Endodermal cell (in vitro differentiated cells): ENCODE measurements at regions not wholly inside any gene's neighbourhood (a gene's known extent, or its start where the extent isn't known, plus 50 kb on each side); places are given as distances from the start of the nearest gene placed in this dataset.

ENCODE experiments used
- DNase-seq: peaks from one replicate; pipeline ENCODE4 v3.0.0-alpha.2; 2017
- H3K27ac ChIP-seq: 2 replicates; pipeline ENCODE4 v1.5.1; 2013; ENCODE audit warnings: mild to moderate bottlenecking, low read depth, low read length, moderate library complexity
- H3K27me3 ChIP-seq: 2 replicates; pipeline ENCODE4 v1.6.1; 2013; ENCODE audit warnings: mild to moderate bottlenecking, low read length, moderate library complexity; ENCODE audit not compliant: insufficient read depth, control insufficient read depth, poor library complexity, severe bottlenecking
- H3K36me3 ChIP-seq: 2 replicates; pipeline ENCODE4 v1.7.0; 2013; ENCODE audit warnings: mild to moderate bottlenecking, low read length, moderate library complexity; ENCODE audit not compliant: control insufficient read depth, insufficient read depth
- H3K4me1 ChIP-seq: one replicate; pipeline ENCODE4 v1.7.0; 2013; ENCODE audit warnings: low read length; ENCODE audit not compliant: control insufficient read depth, insufficient read depth
- H3K4me3 ChIP-seq: 2 replicates; pipeline ENCODE4 v1.5.1; 2013; ENCODE audit warnings: mild to moderate bottlenecking, low read length, moderate library complexity
- H3K9ac ChIP-seq: 2 replicates; pipeline ENCODE4 v1.6.1; 2013; ENCODE audit warnings: mild to moderate bottlenecking, low read length, moderate library complexity; ENCODE audit not compliant: poor library complexity, severe bottlenecking; ENCODE audit errors: extremely low read depth
- H3K9me3 ChIP-seq: 2 replicates; pipeline ENCODE4 v1.6.1; 2013; ENCODE audit warnings: mild to moderate bottlenecking, low read length, moderate library complexity; ENCODE audit not compliant: control insufficient read depth
- H3K27ac Mint-ChIP-seq: 2 replicates; pipeline ENCODE4 v1.8.0; 2020; ENCODE audit warnings: mixed read lengths
- H3K27me3 Mint-ChIP-seq: 2 replicates; pipeline ENCODE4 v1.8.0; 2021; ENCODE audit warnings: mild to moderate bottlenecking, mixed read lengths; ENCODE audit not compliant: insufficient read depth
- H3K36me3 Mint-ChIP-seq: 2 replicates; pipeline ENCODE4 v1.8.0; 2020; ENCODE audit warnings: low read depth, mixed read lengths
- H3K4me1 Mint-ChIP-seq: 2 replicates; pipeline ENCODE4 v1.8.0; 2020; ENCODE audit warnings: mixed read lengths
- H3K4me3 Mint-ChIP-seq: 2 replicates; pipeline ENCODE4 v1.8.0; 2020; ENCODE audit warnings: mild to moderate bottlenecking, moderate library complexity, mixed read lengths
- H3K9me3 Mint-ChIP-seq: 2 replicates; pipeline ENCODE4 v1.8.0; 2020; ENCODE audit warnings: mild to moderate bottlenecking, mixed read lengths
- WGBS, 2 experiments: methylation state at CpG; one replicate each; pipeline versions ENCODE4 v1.1.5 to v1.1.7; 2013; ENCODE audit warnings: missing lambda C conversion rate in 2 of 2, mixed read lengths in 1 of 2; ENCODE audit not compliant: insufficient coverage in 1 of 2, insufficient read length in 1 of 2; 5-methylcytosine and 5-hydroxymethylcytosine counted together
- TF ChIP-seq, protein P1 (sequence below): fragments of 200-600 bp; sonication (generic); conservative IDR thresholded peaks from 2 replicates; pipeline ENCODE4 v1.5.0; 2021; ENCODE audit warnings: antibody characterized with exemption, mild to moderate bottlenecking

DNA sequence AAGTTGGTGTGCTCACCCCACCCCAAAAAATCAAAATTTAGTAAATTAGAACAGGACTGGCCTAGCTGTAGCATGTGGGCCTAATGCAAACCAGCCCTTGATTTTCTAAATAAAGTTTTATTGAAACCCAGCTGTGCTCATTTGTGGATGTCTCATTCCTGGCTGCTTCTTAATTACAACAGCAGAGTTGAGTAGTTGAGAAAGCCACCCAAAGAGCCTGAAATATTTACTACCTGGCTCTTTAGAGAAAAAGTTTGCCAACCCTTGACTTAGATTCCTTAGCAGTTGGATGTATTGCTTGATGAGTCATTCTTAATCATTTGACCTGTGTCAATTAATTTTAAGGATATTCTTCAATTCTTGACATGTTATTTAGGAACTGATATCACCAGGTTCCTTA, 168.3 kb upstream of the PUDP start:
- Histone ChIP-seq H3K27ac (no peak overlapping the region), H3K9me3 (no peaks in the 10 kb centered on the region), H3K4me3 (no peak overlapping the region), H3K36me3 (no peaks in the 10 kb centered on the region), H3K27me3 (no peaks in the 10 kb centered on the region), H3K9ac (no peak overlapping the region), H3K4me1 (no peaks in the 10 kb centered on the region)
- Mint-ChIP-seq H3K27me3 (peaks cover 2% of the 10 kb centered on the region), H3K36me3 (no peaks in the 10 kb centered on the region), H3K4me3 (no peak overlapping the region), H3K4me1 (no peaks in the 10 kb centered on the region), H3K9me3 (peaks cover 6% of the 10 kb centered on the region), H3K27ac (no peak overlapping the region)
- TF ChIP-seq, protein P1, sequence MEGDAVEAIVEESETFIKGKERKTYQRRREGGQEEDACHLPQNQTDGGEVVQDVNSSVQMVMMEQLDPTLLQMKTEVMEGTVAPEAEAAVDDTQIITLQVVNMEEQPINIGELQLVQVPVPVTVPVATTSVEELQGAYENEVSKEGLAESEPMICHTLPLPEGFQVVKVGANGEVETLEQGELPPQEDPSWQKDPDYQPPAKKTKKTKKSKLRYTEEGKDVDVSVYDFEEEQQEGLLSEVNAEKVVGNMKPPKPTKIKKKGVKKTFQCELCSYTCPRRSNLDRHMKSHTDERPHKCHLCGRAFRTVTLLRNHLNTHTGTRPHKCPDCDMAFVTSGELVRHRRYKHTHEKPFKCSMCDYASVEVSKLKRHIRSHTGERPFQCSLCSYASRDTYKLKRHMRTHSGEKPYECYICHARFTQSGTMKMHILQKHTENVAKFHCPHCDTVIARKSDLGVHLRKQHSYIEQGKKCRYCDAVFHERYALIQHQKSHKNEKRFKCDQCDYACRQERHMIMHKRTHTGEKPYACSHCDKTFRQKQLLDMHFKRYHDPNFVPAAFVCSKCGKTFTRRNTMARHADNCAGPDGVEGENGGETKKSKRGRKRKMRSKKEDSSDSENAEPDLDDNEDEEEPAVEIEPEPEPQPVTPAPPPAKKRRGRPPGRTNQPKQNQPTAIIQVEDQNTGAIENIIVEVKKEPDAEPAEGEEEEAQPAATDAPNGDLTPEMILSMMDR: no peak
- no peak for DNase-seq

DNA sequence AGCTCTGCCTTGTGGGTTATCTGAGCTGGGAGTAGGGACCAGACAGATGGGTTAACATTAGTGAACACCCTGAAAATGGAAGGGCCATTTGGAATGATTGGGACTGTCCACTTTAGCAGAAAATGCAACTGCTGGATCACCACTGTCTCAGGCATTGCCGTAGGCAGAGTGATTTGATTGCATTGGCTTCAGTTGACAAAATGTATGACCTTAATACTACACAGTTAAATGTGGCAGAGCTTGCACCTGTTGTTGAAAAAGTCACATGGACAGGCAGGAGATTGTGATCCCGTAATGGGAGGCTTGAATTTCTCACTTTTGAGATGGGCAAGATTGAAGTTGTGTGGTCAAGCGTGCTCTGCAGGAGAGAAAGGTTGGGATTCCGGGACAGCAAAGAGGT, 166.5 kb upstream of the PUDP start:
- Histone ChIP-seq H3K9ac (no peak overlapping the region), H3K27me3 (no peaks in the 10 kb centered on the region), H3K9me3 (no peaks in the 10 kb centered on the region), H3K4me3 (no peak overlapping the region), H3K27ac (no peak overlapping the region), H3K4me1 (no peaks in the 10 kb centered on the region), H3K36me3 (no peaks in the 10 kb centered on the region)
- H3K36me3 Mint-ChIP-seq: no peaks in the 10 kb centered on the region
- H3K27ac Mint-ChIP-seq: no peak overlapping the region
- 83 to 94% methylated on average over 1 to 4 of the region's 4 CpGs for WGBS, 2 experiments
- TF ChIP-seq, protein P1: no peak
- peaks cover 2% of the 10 kb centered on the region for H3K27me3 Mint-ChIP-seq
- no peaks in the 10 kb centered on the region for H3K4me1 Mint-ChIP-seq
- H3K9me3 Mint-ChIP-seq: no peaks in the 10 kb centered on the region
- DNase-seq: no peak
- no peak overlapping the region for H3K4me3 Mint-ChIP-seq

DNA sequence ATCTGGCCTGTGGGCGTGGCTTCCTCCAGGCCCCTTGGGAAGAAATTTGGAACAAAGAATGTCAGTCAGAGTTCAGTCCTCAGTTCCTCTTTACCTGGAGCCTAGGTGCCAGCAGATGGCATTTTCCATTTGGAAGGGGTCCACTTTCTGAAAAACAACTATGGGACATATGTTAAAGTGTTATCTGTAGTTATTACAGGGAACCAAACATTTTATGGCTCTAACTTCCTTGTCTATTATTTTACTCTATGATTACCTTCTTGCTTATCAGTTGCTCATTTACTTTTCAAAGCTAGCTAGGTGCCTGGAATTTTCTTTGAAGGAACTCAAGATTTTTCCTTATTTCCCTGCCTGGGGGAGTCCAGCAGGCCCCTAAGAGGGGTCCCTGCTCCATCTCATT, 159.8 kb upstream of the PUDP start:
- Mint-ChIP-seq H3K27ac (no peak overlapping the region), H3K9me3 (no peaks in the 10 kb centered on the region), H3K4me3 (no peak overlapping the region), H3K36me3 (peaks cover 11% of the 10 kb centered on the region), H3K4me1 (no peaks in the 10 kb centered on the region), H3K27me3 (no peaks in the 10 kb centered on the region)
- TF ChIP-seq, protein P1: no peak
- H3K4me3 ChIP-seq: no peak overlapping the region
- no peak for DNase-seq
- no peaks in the 10 kb centered on the region for H3K4me1 ChIP-seq
- no peak overlapping the region for H3K9ac ChIP-seq
- no peak overlapping the region for H3K27ac ChIP-seq
- H3K9me3 ChIP-seq: no peaks in the 10 kb centered on the region
- 95% methylated on average over 1 of the region's 1 CpG; no CpG with 5 or more reads in 1 of the 2 experiments for WGBS, 2 experiments
- no peaks in the 10 kb centered on the region for H3K36me3 ChIP-seq
- H3K27me3 ChIP-seq: no peaks in the 10 kb centered on the region
